LoVo (cell line): ENCODE measurements at regions not wholly inside any gene's neighbourhood (a gene's known extent, or its start where the extent isn't known, plus 50 kb on each side); places are given as distances from the start of the nearest gene placed in this dataset.
A peak's percentile ranks its signal among the peaks of the same experiment; 100 is the strongest.

Experiments
- DNase-seq: peaks from one replicate; pipeline ENCODE4 v3.0.0-alpha.2; 2016; ENCODE audit warnings: low spot score

GRCh38 chr2:120898961-120899750 is 163.5 kb downstream of the GLI2 start:
- no peak for DNase-seq

GRCh38 chr2:120899771-120900170 is 164.1 kb downstream of the GLI2 start:
- DNase-seq, result no peak

- no peak for DNase-seq
These were observed 165.5 kb downstream of the GLI2 start for GRCh38 chr2:120901201-120901600.

- DNase-seq, result no peak
These were observed 166.9 kb downstream of the GLI2 start for GRCh38 chr2:120902592-120902991.

- no peak for DNase-seq
These were observed 168.7 kb downstream of the GLI2 start for GRCh38 chr2:120904379-120904778.

- no peak for DNase-seq
These were observed 169.2 kb downstream of the GLI2 start for GRCh38 chr2:120904830-120905234.

- DNase-seq, result no peak
These were observed 169.6 kb downstream of the GLI2 start for GRCh38 chr2:120905298-120905697.

GRCh38 chr2:120905824-120906571 is 170.3 kb downstream of the GLI2 start:
- DNase-seq, result no peak

- no peak for DNase-seq
These were observed 171.2 kb downstream of the GLI2 start for GRCh38 chr2:120906914-120907313.

GRCh38 chr2:120907822-120908221 is 172.2 kb downstream of the GLI2 start:
- no peak for DNase-seq

- DNase-seq, result no peak
These were observed 172.8 kb downstream of the GLI2 start for GRCh38 chr2:120908314-120908975.

GRCh38 chr2:120909102-120909501 is 173.4 kb downstream of the GLI2 start:
- DNase-seq, result no peak

- DNase-seq, result no peak
These were observed 174.5 kb downstream of the GLI2 start for GRCh38 chr2:120910164-120910563.

GRCh38 chr2:120910956-120911951 is 175.6 kb downstream of the GLI2 start:
- peak; percentile 79 for DNase-seq

- peak; percentile 92 for DNase-seq
These were observed 176.7 kb downstream of the GLI2 start for GRCh38 chr2:120912101-120912985.

- DNase-seq, result no peak
These were observed 178.5 kb downstream of the GLI2 start for GRCh38 chr2:120913972-120914838.

GRCh38 chr2:120914839-120915521 is 179.3 kb downstream of the GLI2 start:
- peak; percentile 64 for DNase-seq

- DNase-seq, result no peak
These were observed 180.0 kb downstream of the GLI2 start for GRCh38 chr2:120915670-120916069.

- DNase-seq, result no peak
These were observed 180.8 kb downstream of the GLI2 start for GRCh38 chr2:120916446-120916845.
